ENCODE measurements at regions not wholly inside any gene's neighbourhood (a gene's known extent, or its start where the extent isn't known, plus 50 kb on each side); places are given as distances from the start of the nearest gene placed in this dataset.

GRCh38 chr13:73598020-73598712, 536.0 kb downstream of the KLF12 start:
- no peak overlapping the region for H3K4me3 ChIP-seq (ENCODE audit: low read depth, low read length)
- no peak for DNase-seq (ENCODE audit: low read depth)
- CTCF ChIA-PET: no interaction called here

GRCh38 chr13:73596382-73596781, 537.6 kb downstream of the KLF5 start:
- H3K4me3 ChIP-seq (ENCODE audit: low read depth, low read length): no peak overlapping the region
- no peaks in the 10 kb centered on the region for H3K27me3 ChIP-seq (ENCODE audit: control insufficient read depth, insufficient read depth, low read length)
- no peaks in the 10 kb centered on the region for H3K36me3 ChIP-seq (ENCODE audit: control insufficient read depth, insufficient read depth, low read length)
- no peak for TF ChIP-seq CTCF (IDR thresholded peaks at IDR 0.05; ENCODE audit: insufficient read depth, low read depth, low read length)
- ChIA-PET POLR2A (no interaction called here), CTCF (interaction anchor here (1.0 kb wide), 1 partner anchor 14 kb away, joined by 3 read pairs; no protein-coding TSS in a partner anchor)
- DNase-seq (ENCODE audit: low read depth): no peak

More at GRCh38 chr13:73598020-73598712, 536.0 kb downstream of the KLF12 start:
- H3K36me3 ChIP-seq (ENCODE audit: control insufficient read depth, insufficient read depth, low read length): no peaks in the 10 kb centered on the region
- no peaks in the 10 kb centered on the region for H3K27me3 ChIP-seq (ENCODE audit: control insufficient read depth, insufficient read depth, low read length)
- no peak for TF ChIP-seq CTCF (IDR thresholded peaks at IDR 0.05; ENCODE audit: insufficient read depth, low read depth, low read length)
- POLR2A ChIA-PET: no interaction called here

GRCh38 chr13:73593199-73593765, 534.5 kb downstream of the KLF5 start:
- no peaks in the 10 kb centered on the region for H3K27me3 ChIP-seq (ENCODE audit: control insufficient read depth, insufficient read depth, low read length)
- no peak overlapping the region for H3K4me3 ChIP-seq (ENCODE audit: low read depth, low read length)
- no peak for TF ChIP-seq CTCF (IDR thresholded peaks at IDR 0.05; ENCODE audit: insufficient read depth, low read depth, low read length)
- no peak for DNase-seq (ENCODE audit: low read depth)
- ChIA-PET POLR2A (no interaction called here), CTCF (no interaction called here)
- no peaks in the 10 kb centered on the region for H3K36me3 ChIP-seq (ENCODE audit: control insufficient read depth, insufficient read depth, low read length)

- Histone ChIP-seq H3K4me3 (ENCODE audit: low read depth, low read length) (no peak overlapping the region), H3K27me3 (ENCODE audit: control insufficient read depth, insufficient read depth, low read length) (no peaks in the 10 kb centered on the region), H3K36me3 (ENCODE audit: control insufficient read depth, insufficient read depth, low read length) (no peaks in the 10 kb centered on the region)
- POLR2A ChIA-PET: no interaction called here
- CTCF ChIA-PET: interaction anchor here (0.6 kb wide), 1 partner anchor 67 kb away, joined by 3 read pairs; no protein-coding TSS in a partner anchor
- TF ChIP-seq CTCF (IDR thresholded peaks at IDR 0.05; ENCODE audit: insufficient read depth, low read depth, low read length): no peak
- DNase-seq (ENCODE audit: low read depth): no peak
Measured at GRCh38 chr13:73591861-73592260, 533.1 kb downstream of the KLF5 start.

- Histone ChIP-seq H3K36me3 (ENCODE audit: control insufficient read depth, insufficient read depth, low read length) (no peaks in the 10 kb centered on the region), H3K27me3 (ENCODE audit: control insufficient read depth, insufficient read depth, low read length) (no peaks in the 10 kb centered on the region), H3K4me3 (ENCODE audit: low read depth, low read length) (no peak overlapping the region)
- ChIA-PET POLR2A (no interaction called here), CTCF (interaction anchor here (0.9 to 1.3 kb wide), 2 partner anchors 12 to 46 kb away, joined by 3 to 4 read pairs; no protein-coding TSS in a partner anchor)
- DNase-seq (ENCODE audit: low read depth): no peak
- TF ChIP-seq CTCF (IDR thresholded peaks at IDR 0.05; ENCODE audit: insufficient read depth, low read depth, low read length): no peak
Measured at GRCh38 chr13:73590795-73591194, 532.0 kb downstream of the KLF5 start.
